ENCODE measurements at regions not wholly inside any gene's neighbourhood (a gene's known extent, or its start where the extent isn't known, plus 50 kb on each side); places are given as distances from the start of the nearest gene placed in this dataset.

- Histone ChIP-seq H3T11ph (ENCODE audit: low read length) (no peak overlapping the region), H3K4me1 (ENCODE audit: insufficient read depth, low read length) (no peaks in the 10 kb centered on the region), H2BK20ac (ENCODE audit: low read depth, low read length, poor library complexity, severe bottlenecking) (no peak overlapping the region), H2BK5ac (ENCODE audit: insufficient read length, low read length) (no peak overlapping the region), H2AFZ (ENCODE audit: low read length) (no peak overlapping the region), H3K79me1 (ENCODE audit: insufficient read depth, low read depth, low read length, poor library complexity, severe bottlenecking) (no peaks in the 10 kb centered on the region), H3K4me2 (ENCODE audit: insufficient read depth, insufficient read length, low read length) (no peak overlapping the region), H4K5ac (ENCODE audit: insufficient read length, low read depth, low read length) (no peak overlapping the region), H3K23me2 (ENCODE audit: insufficient read length, low read depth, low read length, poor library complexity, severe bottlenecking) (no peaks in the 10 kb centered on the region), H3K27me3 (ENCODE audit: insufficient read depth, low read length) (no peaks in the 10 kb centered on the region), H4K91ac (ENCODE audit: insufficient read length, low read depth, low read length) (no peak overlapping the region), H3K4ac (ENCODE audit: low read depth, low read length) (no peak overlapping the region), H3K56ac (ENCODE audit: insufficient read length, low read depth, low read length) (no peak overlapping the region), H3K9ac (ENCODE audit: extremely low read depth, insufficient read length, low read length) (no peak overlapping the region), H2BK15ac (ENCODE audit: low read depth, low read length) (no peak overlapping the region), H3K79me2 (ENCODE audit: insufficient read depth, low read length) (no peaks in the 10 kb centered on the region), H2BK12ac (ENCODE audit: insufficient read length, low read depth, low read length) (no peak overlapping the region), H3K14ac (ENCODE audit: insufficient read depth, low read length) (no peak overlapping the region), H2AK5ac (ENCODE audit: insufficient read length, low read length) (no peak overlapping the region), H3K23ac (ENCODE audit: insufficient read length, low read depth, low read length) (no peak overlapping the region), H2BK120ac (ENCODE audit: low read depth, low read length, poor library complexity, severe bottlenecking) (no peak overlapping the region), H4K8ac (replicated peaks; ENCODE audit: insufficient read length, low read depth, low read length) (no peak overlapping the region), H4K20me1 (ENCODE audit: control insufficient read depth, insufficient read depth, insufficient read length) (no peaks in the 10 kb centered on the region), H3K18ac (ENCODE audit: insufficient read length, low read depth, low read length) (no peak overlapping the region), H3K27ac (ENCODE audit: insufficient read length, low read depth, low read length) (no peak overlapping the region), H3K9me3 (ENCODE audit: control insufficient read depth, low read depth, low read length) (no peaks in the 10 kb centered on the region)
- TF ChIP-seq CTCF (conservative IDR thresholded peaks at IDR 0.05): no peak
- no peak overlapping the region for H3K27ac Mint-ChIP-seq
- H3K9me3 Mint-ChIP-seq: no peaks in the 10 kb centered on the region; a peak in 1 of 5 replicates
- no peaks in the 10 kb centered on the region for H3K4me1 Mint-ChIP-seq
- no peak for DNase-seq
- H3K4me3 Mint-ChIP-seq: no peak overlapping the region
- no peaks in the 10 kb centered on the region for H3K27me3 Mint-ChIP-seq (ENCODE audit: low read depth)
- no peaks in the 10 kb centered on the region for H3K36me3 Mint-ChIP-seq (ENCODE audit: insufficient read depth in 1 of 3, low read depth in 3 of 3)
- no CpG with 5 or more reads among the region's 2 CpGs for WGBS (ENCODE audit: extremely low coverage, insufficient read length, low lambda C conversion rate)
Observed at GRCh38 chr11:81472646-81473045, 1261.0 kb downstream of the FAM181B start.

All from H9 (cell line).